ENCODE measurements at regions not wholly inside any gene's neighbourhood (a gene's known extent, or its start where the extent isn't known, plus 50 kb on each side); places are given as distances from the start of the nearest gene placed in this dataset.

DNA sequence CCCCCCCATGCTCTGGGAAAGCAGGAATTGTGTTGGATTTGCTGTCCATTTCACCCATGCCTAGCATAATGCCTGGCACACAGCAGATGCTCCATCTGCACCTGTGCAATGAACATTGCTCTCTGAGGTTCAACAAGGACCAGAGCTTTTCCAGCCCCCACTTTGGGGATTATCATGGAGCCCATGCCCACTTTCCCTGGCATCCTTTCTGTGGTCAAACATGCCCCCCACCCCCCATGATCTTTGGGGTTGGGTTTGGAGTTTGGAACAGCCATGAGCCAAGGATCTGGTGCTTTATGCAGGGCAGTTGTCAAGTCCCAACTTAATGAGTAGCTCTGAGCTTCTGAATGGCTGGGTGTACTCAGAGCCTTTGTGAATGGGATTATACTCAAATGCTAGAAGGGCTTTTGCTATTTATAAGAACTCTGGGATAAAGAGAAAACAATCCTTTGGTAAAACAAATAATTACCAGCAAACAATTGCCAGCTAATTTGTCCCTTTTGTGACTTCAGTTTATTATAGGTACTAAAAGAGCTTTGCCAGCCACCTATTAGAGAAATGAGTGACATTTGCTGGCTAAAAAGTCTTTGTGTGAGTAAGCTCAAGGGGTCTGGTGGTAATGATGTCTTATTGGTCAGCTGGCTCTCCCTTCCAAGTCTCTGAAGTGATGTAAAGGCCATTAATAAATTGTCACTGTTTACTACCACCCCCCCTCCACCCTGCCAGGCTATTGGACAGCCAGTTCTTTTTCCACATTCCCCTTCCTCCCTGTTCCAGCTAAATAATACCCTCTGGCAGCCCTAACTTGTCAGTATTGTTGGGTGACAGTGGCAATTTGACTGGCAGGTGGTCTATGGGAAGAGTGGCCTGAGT, 182.3 kb downstream of the MACROH2A1 start:
- H3K27me3 Mint-ChIP-seq (ENCODE audit: insufficient read depth): peaks cover 11% of the 10 kb centered on the region
- H3K9me3 Mint-ChIP-seq: no peaks in the 10 kb centered on the region
- H3K4me3 Mint-ChIP-seq: no peak overlapping the region
- H3K36me3 Mint-ChIP-seq (ENCODE audit: low read depth): no peaks in the 10 kb centered on the region
- intact Hi-C loops (cut with micrococcal nuclease): no loop called here
- no peaks in the 10 kb centered on the region for H3K4me1 Mint-ChIP-seq (ENCODE audit: low read depth)
- no peak for DNase-seq (ENCODE audit: low spot score)
- no peak overlapping the region for H3K27ac Mint-ChIP-seq

DNA sequence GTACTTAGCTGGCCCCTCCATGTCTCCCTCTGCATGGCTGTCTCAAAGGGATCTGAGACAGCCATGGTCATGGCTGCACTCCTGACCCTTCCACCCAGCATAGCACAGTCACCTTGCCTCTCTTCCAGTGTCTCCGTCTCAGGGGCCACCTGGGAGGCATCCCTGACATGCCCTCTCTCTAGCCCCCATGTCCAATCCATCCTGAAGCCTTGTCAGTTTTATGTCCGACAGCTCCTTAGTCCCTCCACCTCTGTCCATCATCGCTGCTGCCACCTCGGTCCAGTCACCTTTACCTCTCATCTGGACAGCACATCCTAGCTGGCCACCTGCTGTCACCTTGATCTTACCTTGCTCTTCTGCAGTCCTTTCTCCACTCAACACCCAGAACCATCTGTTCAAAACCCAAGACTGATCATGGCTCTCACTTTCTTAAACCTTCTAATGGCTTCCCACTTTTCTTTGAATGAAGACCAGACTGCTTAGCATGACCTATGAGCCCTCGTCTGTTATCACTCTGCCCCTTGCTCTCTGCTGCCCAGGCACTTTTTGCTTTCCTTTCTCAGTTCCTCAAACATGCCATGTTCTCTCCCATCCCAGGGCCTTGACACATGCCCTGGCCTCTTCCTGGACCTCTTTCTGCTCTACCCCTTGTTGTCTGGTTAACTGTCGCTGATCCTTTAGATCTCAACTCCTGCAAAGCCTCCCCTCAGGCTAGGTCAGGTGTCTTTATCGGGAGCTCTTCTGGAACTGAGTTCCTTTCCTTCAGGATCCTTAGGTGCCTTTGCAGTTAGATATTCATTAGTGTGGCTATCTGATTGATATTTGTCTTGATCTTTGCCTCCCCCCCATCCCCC, 181.8 kb upstream of the PITX1 start:
- Mint-ChIP-seq H3K36me3 (ENCODE audit: low read depth) (no peaks in the 10 kb centered on the region), H3K4me3 (no peak overlapping the region), H3K9me3 (no peaks in the 10 kb centered on the region), H3K27me3 (ENCODE audit: insufficient read depth) (peaks cover 11% of the 10 kb centered on the region), H3K4me1 (ENCODE audit: low read depth) (no peaks in the 10 kb centered on the region), H3K27ac (no peak overlapping the region)
- intact Hi-C loops (cut with micrococcal nuclease): no loop called here
- DNase-seq (ENCODE audit: low spot score): no peak

DNA sequence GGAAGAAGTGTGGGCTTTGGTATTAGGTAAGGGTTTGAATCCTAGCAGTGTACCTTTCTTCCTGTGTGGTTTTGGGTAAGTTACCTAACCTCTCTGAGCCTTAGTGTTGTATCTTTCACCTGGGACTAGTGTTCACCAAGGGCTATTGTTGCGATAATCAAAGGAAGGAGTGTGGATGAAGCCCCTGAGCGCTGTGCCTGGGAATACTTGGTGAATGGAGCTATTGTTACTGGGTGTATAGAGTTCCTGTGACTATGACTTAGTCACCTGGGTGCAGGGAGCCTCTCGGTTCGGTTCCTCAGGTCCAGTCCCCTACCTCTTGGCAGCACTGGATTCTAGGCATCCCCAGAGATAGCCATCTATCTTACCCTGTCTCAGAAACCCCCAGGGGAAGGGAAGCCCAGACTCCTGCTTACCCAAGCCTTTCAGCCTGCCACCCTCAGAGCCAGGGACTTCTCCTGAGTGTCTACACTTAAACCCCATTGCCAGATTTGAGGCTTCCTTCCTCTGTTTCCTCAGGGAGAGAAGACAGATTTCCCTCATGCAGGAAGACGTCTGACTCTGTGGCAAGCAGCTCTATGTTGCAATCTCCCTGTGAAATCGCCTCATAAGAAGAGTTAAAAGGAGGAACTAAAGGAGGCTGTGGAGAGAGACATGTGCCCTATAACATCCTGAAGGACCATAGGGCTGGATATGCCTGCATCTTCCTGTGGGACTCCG, 181.0 kb upstream of the PITX1 start:
- intact Hi-C loops (cut with micrococcal nuclease): no loop called here
- no peak for DNase-seq (ENCODE audit: low spot score)
- Mint-ChIP-seq H3K4me3 (no peak overlapping the region), H3K9me3 (no peaks in the 10 kb centered on the region), H3K27ac (no peak overlapping the region), H3K27me3 (ENCODE audit: insufficient read depth) (peaks cover 11% of the 10 kb centered on the region), H3K36me3 (ENCODE audit: low read depth) (no peaks in the 10 kb centered on the region), H3K4me1 (ENCODE audit: low read depth) (no peaks in the 10 kb centered on the region)

DNA sequence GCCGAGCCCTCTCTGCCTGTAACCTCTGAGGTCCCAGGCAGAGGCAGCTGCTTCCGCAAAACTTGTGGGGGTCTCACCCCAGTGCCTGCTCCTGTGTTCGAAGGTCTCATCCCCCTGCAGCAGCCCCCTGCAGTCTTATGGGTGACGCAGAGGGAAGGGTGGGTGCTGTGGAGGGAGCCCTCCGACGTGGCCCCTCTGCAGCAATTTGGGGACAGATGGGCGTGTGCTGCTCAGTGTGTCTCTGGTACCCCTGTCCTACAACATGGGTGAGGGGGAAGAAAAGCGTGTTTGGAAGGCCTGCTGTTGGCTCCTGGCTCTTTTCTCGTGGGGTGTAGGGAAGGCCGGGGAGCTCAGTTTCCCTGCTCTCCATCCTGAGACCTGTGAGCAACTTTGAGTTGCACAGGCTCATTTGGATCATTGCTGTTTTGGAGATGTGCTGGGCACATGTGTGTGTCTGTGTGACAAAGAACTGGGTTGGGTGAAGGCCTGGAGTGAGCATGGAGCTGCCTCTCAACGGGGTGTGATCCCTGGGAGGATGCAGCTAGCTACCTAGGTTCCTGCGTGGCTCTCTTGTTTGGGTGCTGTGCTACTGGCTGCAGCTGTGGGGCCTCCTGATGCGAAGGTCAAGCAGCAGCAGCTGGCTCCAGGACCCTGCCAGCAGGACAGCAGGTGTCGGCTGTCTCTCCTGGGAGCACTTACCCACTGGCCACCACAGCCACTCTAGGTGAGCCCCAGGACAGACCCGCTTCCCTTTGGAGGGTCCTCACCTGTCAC, 179.6 kb upstream of the PITX1 start:
- Mint-ChIP-seq H3K4me1 (ENCODE audit: low read depth) (peaks cover under 1% of the 10 kb centered on the region), H3K27me3 (ENCODE audit: insufficient read depth) (peaks cover 11% of the 10 kb centered on the region), H3K36me3 (ENCODE audit: low read depth) (no peaks in the 10 kb centered on the region), H3K9me3 (no peaks in the 10 kb centered on the region), H3K27ac (no peak overlapping the region), H3K4me3 (no peak overlapping the region)
- intact Hi-C loops (cut with micrococcal nuclease): no loop called here
- DNase-seq (ENCODE audit: low spot score): no peak

DNA sequence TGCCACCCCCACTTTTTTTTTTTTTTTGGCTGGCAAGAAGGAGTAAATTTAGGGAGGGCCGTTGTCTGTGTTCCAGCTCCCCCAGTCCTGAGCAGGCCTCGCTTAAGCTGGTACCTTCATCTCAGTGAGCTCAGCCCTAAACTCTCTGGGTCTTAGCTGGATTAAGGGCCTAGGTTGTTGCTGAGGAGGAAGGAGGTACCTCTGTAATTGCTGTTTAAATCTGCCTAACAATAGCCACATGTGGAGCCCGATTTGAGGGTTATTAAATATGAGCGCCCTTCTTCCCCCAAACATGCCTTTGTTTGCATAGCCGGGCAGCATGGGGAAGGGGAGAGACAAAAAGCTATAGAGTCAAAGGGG, 179.0 kb upstream of the PITX1 start:
- H3K4me1 Mint-ChIP-seq (ENCODE audit: low read depth): peaks cover 4% of the 10 kb centered on the region
- H3K4me3 Mint-ChIP-seq: no peak overlapping the region
- H3K27me3 Mint-ChIP-seq (ENCODE audit: insufficient read depth): peaks cover 11% of the 10 kb centered on the region
- no peak for DNase-seq (ENCODE audit: low spot score)
- H3K9me3 Mint-ChIP-seq: no peaks in the 10 kb centered on the region
- intact Hi-C loops (cut with micrococcal nuclease): no loop called here
- H3K36me3 Mint-ChIP-seq (ENCODE audit: low read depth): no peaks in the 10 kb centered on the region
- H3K27ac Mint-ChIP-seq: no peak overlapping the region

DNA sequence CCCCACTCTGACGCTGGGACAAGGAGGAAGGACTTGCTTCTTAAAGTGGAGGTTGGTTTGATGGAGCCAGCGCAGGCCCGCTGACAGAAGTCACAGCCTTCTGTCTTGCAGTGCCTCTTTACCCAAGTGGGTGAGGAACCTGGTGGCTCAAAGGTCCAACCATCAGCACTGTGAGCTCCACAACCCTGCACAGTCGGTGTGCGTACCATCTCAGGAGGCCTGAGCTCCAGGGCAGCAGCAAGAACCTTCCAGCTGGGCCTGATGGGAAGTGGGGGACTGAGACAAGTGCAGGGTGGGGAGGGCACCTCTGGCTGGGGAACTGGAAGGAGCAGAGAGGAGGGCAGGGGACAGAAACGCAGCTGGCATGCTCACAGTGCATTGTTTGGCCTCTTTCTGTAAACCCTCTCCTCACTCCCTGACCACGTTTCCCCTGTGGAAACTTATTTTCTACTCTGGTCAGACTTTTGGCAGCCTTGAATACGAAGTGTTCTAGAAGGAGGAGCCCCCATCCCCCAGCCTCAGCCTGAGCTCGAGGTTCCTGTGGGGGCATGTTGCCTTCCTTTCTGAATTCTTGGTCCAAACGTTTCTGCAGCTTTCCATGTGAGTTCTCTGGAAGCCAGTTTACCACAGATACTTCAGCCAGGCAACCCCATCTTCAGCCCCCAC, 178.5 kb upstream of the PITX1 start:
- no peaks in the 10 kb centered on the region for H3K9me3 Mint-ChIP-seq
- H3K4me3 Mint-ChIP-seq: no peak overlapping the region
- H3K27ac Mint-ChIP-seq: no peak overlapping the region
- DNase-seq (ENCODE audit: low spot score): no peak
- no peaks in the 10 kb centered on the region for H3K36me3 Mint-ChIP-seq (ENCODE audit: low read depth)
- intact Hi-C loops (cut with micrococcal nuclease): no loop called here
- H3K4me1 Mint-ChIP-seq (ENCODE audit: low read depth): peaks cover 4% of the 10 kb centered on the region
- H3K27me3 Mint-ChIP-seq (ENCODE audit: insufficient read depth): peaks cover 11% of the 10 kb centered on the region

DNA sequence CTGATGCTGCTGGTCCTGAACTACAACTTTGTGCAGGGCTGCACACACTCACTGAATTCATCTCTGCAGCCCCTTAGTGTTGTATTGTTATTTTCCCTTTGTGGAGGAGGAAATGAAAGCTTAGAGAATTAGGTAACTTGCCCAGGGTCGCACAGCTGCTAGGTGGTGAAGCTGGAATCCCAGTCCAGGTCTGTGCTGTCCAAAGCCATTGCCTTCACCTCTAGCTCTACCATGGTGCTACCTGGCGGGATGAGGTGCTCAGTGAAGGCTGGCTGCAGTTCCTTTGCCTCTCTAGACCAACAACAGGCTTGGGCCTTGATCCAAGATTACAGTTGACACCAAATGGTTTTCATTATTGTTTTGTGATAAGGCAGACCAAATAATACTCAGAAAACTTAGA, 177.8 kb upstream of the PITX1 start:
- H3K36me3 Mint-ChIP-seq (ENCODE audit: low read depth): no peaks in the 10 kb centered on the region
- H3K4me3 Mint-ChIP-seq: no peak overlapping the region
- DNase-seq (ENCODE audit: low spot score): no peak
- H3K27me3 Mint-ChIP-seq (ENCODE audit: insufficient read depth): peaks cover 11% of the 10 kb centered on the region
- H3K9me3 Mint-ChIP-seq: no peaks in the 10 kb centered on the region
- peaks cover 4% of the 10 kb centered on the region for H3K4me1 Mint-ChIP-seq (ENCODE audit: low read depth)
- no peak overlapping the region for H3K27ac Mint-ChIP-seq
- intact Hi-C loops (cut with micrococcal nuclease): no loop called here

DNA sequence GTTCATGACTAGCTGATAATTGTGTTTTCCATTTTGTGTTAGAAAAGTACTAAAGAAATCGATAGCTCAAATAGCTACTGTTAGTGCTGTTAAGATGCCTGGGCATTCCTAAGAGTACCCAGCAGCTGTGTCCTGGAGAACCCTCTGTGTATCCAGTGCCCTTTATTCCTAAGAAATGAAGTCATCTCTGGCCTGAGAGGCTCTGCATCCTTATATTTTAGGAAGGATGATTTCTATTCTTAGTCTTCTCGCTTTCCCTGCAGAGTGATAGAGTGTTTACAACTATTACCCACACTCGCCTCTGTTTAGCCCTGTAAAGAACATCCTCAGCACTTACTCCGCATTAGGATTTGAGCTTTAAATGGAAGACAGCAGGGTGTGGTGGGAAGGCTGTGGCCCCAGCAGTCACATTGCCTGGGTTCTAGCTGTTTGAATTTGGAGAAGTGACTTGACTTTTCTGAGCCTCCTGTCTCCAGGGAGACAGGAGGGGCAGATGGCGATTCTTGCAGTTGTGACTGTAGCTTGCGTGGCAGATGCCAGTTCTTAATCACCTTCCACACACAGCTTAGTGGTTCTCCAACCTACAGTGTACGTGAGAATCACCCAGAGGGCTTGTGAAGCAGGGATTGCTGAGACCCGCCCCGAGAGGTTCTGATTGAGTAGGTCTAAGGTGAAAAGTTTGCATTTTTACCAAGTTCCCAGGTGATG, 177.2 kb upstream of the PITX1 start:
- no peaks in the 10 kb centered on the region for H3K36me3 Mint-ChIP-seq (ENCODE audit: low read depth)
- intact Hi-C loops (cut with micrococcal nuclease): no loop called here
- H3K4me3 Mint-ChIP-seq: no peak overlapping the region
- peaks cover 13% of the 10 kb centered on the region for H3K27me3 Mint-ChIP-seq (ENCODE audit: insufficient read depth)
- DNase-seq (ENCODE audit: low spot score): no peak
- no peak overlapping the region for H3K27ac Mint-ChIP-seq
- peaks cover 4% of the 10 kb centered on the region for H3K4me1 Mint-ChIP-seq (ENCODE audit: low read depth)
- H3K9me3 Mint-ChIP-seq: no peaks in the 10 kb centered on the region

DNA sequence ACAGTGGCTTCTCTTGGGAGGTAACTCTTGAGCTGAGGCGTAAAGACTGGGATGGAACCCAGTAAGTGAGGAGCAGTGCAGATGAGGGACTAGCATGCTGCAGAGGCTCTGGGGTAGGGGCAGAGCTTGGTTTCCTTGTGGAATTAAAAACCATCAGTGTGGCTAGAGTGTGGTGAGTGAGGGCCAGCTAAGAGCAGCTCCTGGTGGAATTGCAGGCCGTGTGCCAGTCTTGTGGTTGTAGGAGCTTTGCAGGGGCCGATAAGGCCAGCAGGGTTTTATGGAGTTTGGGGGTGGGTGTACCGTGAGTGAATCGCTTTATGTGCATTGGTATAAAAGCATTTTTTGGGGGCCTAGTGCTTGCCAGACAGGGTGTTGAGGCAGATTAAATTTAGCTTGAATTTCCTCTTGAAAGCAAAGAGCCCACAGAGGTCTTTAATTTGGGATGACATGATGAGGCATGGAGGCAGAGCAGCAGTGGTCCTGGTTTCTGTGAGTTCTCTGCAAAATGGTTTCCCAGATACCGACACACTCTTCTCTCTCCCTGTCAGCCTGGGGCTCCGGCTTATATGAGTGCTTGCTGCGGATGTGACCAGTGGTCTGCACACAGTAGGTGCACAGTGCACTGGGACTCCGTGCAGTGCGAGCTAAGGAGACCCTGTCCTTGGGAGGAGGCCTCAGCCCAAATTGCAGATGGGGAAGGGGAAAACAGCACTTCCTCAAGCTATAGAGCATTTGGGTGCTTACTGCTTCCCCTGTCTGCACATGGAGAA, 176.4 kb upstream of the PITX1 start:
- H3K4me3 Mint-ChIP-seq: no peak overlapping the region
- DNase-seq (ENCODE audit: low spot score): no peak
- intact Hi-C loops (cut with micrococcal nuclease): no loop called here
- peaks cover 10% of the 10 kb centered on the region for H3K27me3 Mint-ChIP-seq (ENCODE audit: insufficient read depth)
- no peaks in the 10 kb centered on the region for H3K9me3 Mint-ChIP-seq
- H3K27ac Mint-ChIP-seq: no peak overlapping the region
- peaks cover 4% of the 10 kb centered on the region for H3K4me1 Mint-ChIP-seq (ENCODE audit: low read depth)
- no peaks in the 10 kb centered on the region for H3K36me3 Mint-ChIP-seq (ENCODE audit: low read depth)

DNA sequence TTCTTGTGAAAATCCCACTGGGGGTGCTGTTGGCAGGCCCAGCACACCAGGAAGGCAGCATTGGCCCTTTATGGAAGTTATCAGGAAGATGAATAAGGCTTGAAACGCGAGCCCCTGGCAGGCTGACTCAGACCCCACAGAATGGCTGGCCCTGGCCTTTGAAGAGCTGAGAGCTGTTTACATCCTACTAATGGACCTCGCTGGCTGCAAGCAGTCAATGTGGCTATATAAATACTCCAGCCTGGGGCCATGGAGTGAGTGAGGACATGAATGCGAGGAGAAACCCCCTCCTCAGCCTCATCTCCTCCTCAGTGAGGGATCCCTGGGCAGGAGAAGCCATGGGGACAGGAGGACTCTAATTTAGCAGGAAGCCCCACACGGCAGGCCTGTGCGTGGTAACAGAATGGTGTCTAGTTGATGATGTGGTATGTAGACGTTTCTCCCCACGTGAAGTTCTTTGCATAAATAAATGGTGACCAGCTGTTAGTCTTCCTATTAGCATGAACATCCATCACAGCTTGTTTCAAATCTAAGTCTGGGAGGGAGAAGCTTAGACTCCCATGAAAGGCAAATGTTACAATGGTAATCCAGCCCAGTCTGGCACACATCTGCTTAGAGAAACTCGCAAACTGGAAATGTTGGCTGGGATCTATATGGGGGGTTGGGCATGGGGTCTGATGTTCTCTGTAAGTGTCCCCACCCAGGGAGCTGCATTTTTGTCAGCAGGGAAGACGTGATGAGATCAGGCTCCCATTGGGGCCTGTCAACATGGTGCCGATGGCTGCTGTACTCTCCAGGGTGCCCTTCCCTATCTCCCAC, 175.1 kb upstream of the PITX1 start:
- no peak for DNase-seq (ENCODE audit: low spot score)
- H3K36me3 Mint-ChIP-seq (ENCODE audit: low read depth): no peaks in the 10 kb centered on the region
- peaks cover 5% of the 10 kb centered on the region for H3K4me1 Mint-ChIP-seq (ENCODE audit: low read depth)
- no peak overlapping the region for H3K27ac Mint-ChIP-seq
- H3K9me3 Mint-ChIP-seq: peaks cover under 1% of the 10 kb centered on the region
- H3K27me3 Mint-ChIP-seq (ENCODE audit: insufficient read depth): peaks cover 3% of the 10 kb centered on the region
- intact Hi-C loops (cut with micrococcal nuclease): no loop called here
- no peak overlapping the region for H3K4me3 Mint-ChIP-seq

DNA sequence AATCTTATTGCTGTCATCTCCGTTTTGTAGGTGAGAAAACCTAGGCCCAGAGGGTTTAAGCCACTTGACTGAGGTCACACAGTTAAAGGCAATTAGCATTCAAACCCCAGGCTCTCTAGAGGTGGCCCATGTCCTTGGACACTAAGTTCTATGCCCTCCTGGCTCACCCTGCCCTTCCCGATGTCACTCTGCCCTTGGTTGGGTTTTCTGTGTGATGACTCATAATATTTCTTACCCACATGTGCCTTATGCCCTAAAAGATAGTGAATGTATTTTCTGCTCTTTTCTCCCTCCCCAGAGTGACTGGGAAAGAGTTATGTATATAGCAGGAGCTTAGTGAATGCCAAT, 174.5 kb upstream of the PITX1 start:
- Mint-ChIP-seq H3K27me3 (ENCODE audit: insufficient read depth) (peaks cover 3% of the 10 kb centered on the region), H3K4me1 (ENCODE audit: low read depth) (peaks cover 10% of the 10 kb centered on the region), H3K4me3 (no peak overlapping the region)

More for the DNA sequence above, 174.5 kb upstream of the PITX1 start:
- intact Hi-C loops (cut with micrococcal nuclease): no loop called here
- Mint-ChIP-seq H3K36me3 (ENCODE audit: low read depth) (peaks cover 1% of the 10 kb centered on the region), H3K9me3 (peaks cover 5% of the 10 kb centered on the region), H3K27ac (no peak overlapping the region)
- DNase-seq (ENCODE audit: low spot score): no peak
